Breast epithelium (tissue), 4 donors: ENCODE measurements at regions not wholly inside any gene's neighbourhood (a gene's known extent, or its start where the extent isn't known, plus 50 kb on each side); places are given as distances from the start of the nearest gene placed in this dataset.

Experiments
- DNase-seq, 2 donors: peaks; one replicate each; pipeline ENCODE4 v3.0.0-alpha.2; 2019; ENCODE audit warnings: low spot score in 2 of 2
- H3K27ac ChIP-seq, 2 donors: fragments of 200-600 bp; sonication (generic) in 1 of 2; one replicate each; pipeline ENCODE4 v1.5.1; 2016 to 2019; ENCODE audit warnings: mild to moderate bottlenecking in 1 of 2
- H3K27me3 ChIP-seq, 2 donors: fragments of 200-600 bp; sonication (generic) in 1 of 2; one replicate each; pipeline versions ENCODE4 v1.5.1 to v1.6.0; 2017 to 2019; ENCODE audit warnings: control low read depth in 1 of 2, mild to moderate bottlenecking in 1 of 2
- H3K36me3 ChIP-seq: fragments of 200-600 bp; one replicate; pipeline ENCODE4 v1.5.1; 2019
- H3K4me1 ChIP-seq, 2 donors: fragments of 200-600 bp; sonication (generic); one replicate each; pipeline ENCODE4 v1.5.1; 2016 to 2019; ENCODE audit warnings: control low read depth in 1 of 2
- H3K4me3 ChIP-seq, 3 donors: fragments of 200-600 bp; sonication (generic); 1 replicate in 2 of 3; 2 replicates in 1 of 3; pipeline ENCODE4 v1.5.1; 2016 to 2019; ENCODE audit warnings: mild to moderate bottlenecking in 3 of 3, moderate library complexity in 2 of 3
- H3K9me3 ChIP-seq, 2 donors: fragments of 200-600 bp; sonication (generic) in 1 of 2; one replicate each; pipeline ENCODE4 v1.5.1; 2016 to 2019; ENCODE audit warnings: control low read depth in 1 of 2
- CTCF ChIP-seq, 3 donors: fragments of 450-650 bp; IDR thresholded peaks; one replicate each; pipeline ENCODE4 v1.5.1; 2016 to 2017; ENCODE audit warnings: antibody characterized with exemption in 3 of 3, mild to moderate bottlenecking in 3 of 3, moderate library complexity in 3 of 3
- POLR2A ChIP-seq: fragments of 450-650 bp; IDR thresholded peaks from one replicate; pipeline ENCODE4 v1.6.1; 2016; ENCODE audit warnings: antibody characterized with exemption, mild to moderate bottlenecking, moderate library complexity
- POLR2AphosphoS5 ChIP-seq, 3 donors: sonication (generic); formaldehyde crosslinking; IDR thresholded peaks; one replicate each; pipeline ENCODE4 v1.6.1; 2017; ENCODE audit warnings: antibody characterized with exemption in 3 of 3
- intact Hi-C: fragments of 100-400 bp; cut with DNase I; formaldehyde crosslinking; loops from one replicate; pipeline ENCODE4 v1.15.1; 2023; ENCODE audit warnings: low total_unique reads

- no peaks in the 10 kb centered on the region for H3K9me3 ChIP-seq
- no peaks in the 10 kb centered on the region for H3K27me3 ChIP-seq
- no peak for TF ChIP-seq CTCF (IDR thresholded peaks at IDR 0.05)
- no peak for TF ChIP-seq POLR2A
- no peak for TF ChIP-seq POLR2AphosphoS5 (IDR thresholded peaks at IDR 0.05)
- H3K36me3 ChIP-seq: no peaks in the 10 kb centered on the region
- H3K27ac ChIP-seq: no peak overlapping the region
- no peaks in the 10 kb centered on the region for H3K4me1 ChIP-seq
- no peak for DNase-seq
- no peak overlapping the region for H3K4me3 ChIP-seq
- intact Hi-C loops: no loop called here
Measured at GRCh38 chr4:23355258-23355657, 534.6 kb downstream of the PPARGC1A start.

DNA sequence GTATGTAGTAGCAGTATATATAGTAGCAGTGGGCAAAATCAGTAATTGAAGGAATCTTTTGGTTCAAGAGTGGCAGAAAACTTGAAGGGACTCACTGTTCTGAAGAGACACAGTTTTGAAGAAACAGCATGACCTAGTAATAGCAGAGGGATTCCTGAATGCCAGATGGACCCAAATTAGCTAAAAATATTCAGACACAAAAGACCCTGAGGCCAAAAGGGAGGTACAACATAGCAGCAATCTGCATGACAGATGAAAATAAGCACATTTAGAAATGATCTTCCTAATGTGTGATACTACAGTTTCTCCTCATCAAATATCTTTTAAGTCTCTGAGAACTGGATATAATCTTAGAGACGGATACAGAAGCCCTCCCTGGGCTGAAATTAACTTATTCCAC lies 536.6 kb downstream of the PPARGC1A start:
- TF ChIP-seq CTCF (IDR thresholded peaks at IDR 0.05): no peak
- H3K27ac ChIP-seq: no peak overlapping the region
- H3K4me1 ChIP-seq: no peaks in the 10 kb centered on the region
- no peak for DNase-seq
- H3K9me3 ChIP-seq: no peaks in the 10 kb centered on the region
- intact Hi-C loops: no loop called here
- H3K4me3 ChIP-seq: no peak overlapping the region
- H3K27me3 ChIP-seq: no peaks in the 10 kb centered on the region
- no peaks in the 10 kb centered on the region for H3K36me3 ChIP-seq

GRCh38 chr4:23348789-23349498 lies 540.9 kb downstream of the PPARGC1A start:
- no peaks in the 10 kb centered on the region for H3K27me3 ChIP-seq
- H3K4me1 ChIP-seq: no peaks in the 10 kb centered on the region
- no peak overlapping the region for H3K4me3 ChIP-seq
- no peak overlapping the region for H3K27ac ChIP-seq
- H3K9me3 ChIP-seq: no peaks in the 10 kb centered on the region
- DNase-seq: no peak
- intact Hi-C loops: no loop called here
- no peak for TF ChIP-seq POLR2A
- TF ChIP-seq POLR2AphosphoS5 (IDR thresholded peaks at IDR 0.05): no peak
- no peak for TF ChIP-seq CTCF (IDR thresholded peaks at IDR 0.05)
- H3K36me3 ChIP-seq: no peaks in the 10 kb centered on the region

GRCh38 chr4:23337292-23337691 lies 552.6 kb downstream of the PPARGC1A start:
- TF ChIP-seq CTCF (IDR thresholded peaks at IDR 0.05) (no peak), POLR2AphosphoS5 (IDR thresholded peaks at IDR 0.05) (no peak), POLR2A (no peak)

GRCh38 chr4:23333946-23334878 lies 555.6 kb downstream of the PPARGC1A start:
- no peak for DNase-seq
- H3K4me1 ChIP-seq: no peaks in the 10 kb centered on the region
- intact Hi-C loops: no loop called here
- H3K27me3 ChIP-seq: no peaks in the 10 kb centered on the region
- TF ChIP-seq POLR2A (no peak), POLR2AphosphoS5 (IDR thresholded peaks at IDR 0.05) (no peak), CTCF (IDR thresholded peaks at IDR 0.05) (no peak)
- no peak overlapping the region for H3K27ac ChIP-seq
- H3K4me3 ChIP-seq: no peak overlapping the region
- no peaks in the 10 kb centered on the region for H3K9me3 ChIP-seq
- no peaks in the 10 kb centered on the region for H3K36me3 ChIP-seq

More at GRCh38 chr4:23337292-23337691, 552.6 kb downstream of the PPARGC1A start:
- no peak for DNase-seq
- Histone ChIP-seq H3K4me3 (no peak overlapping the region), H3K36me3 (no peaks in the 10 kb centered on the region), H3K27ac (no peak overlapping the region), H3K27me3 (no peaks in the 10 kb centered on the region), H3K4me1 (no peaks in the 10 kb centered on the region), H3K9me3 (no peaks in the 10 kb centered on the region)
- intact Hi-C loops: no loop called here
